H1 (cell line): ENCODE measurements at regions not wholly inside any gene's neighbourhood (a gene's known extent, or its start where the extent isn't known, plus 50 kb on each side); places are given as distances from the start of the nearest gene placed in this dataset.

Experiments
- CTCF ChIA-PET: fragments of 300-600 bp; sonication (Branson Sonifier 250); formaldehyde crosslinking; loops from one replicate; lab custom pipeline; 2021; ENCODE audit not compliant: partially characterized antibody; lab: Charles Lee
- POLR2A ChIA-PET: fragments of 300-600 bp; sonication (Branson Sonifier 250); formaldehyde crosslinking; loops from one replicate; lab custom pipeline; 2021; ENCODE audit warnings: inconsistent platforms; ENCODE audit not compliant: partially characterized antibody; lab: Charles Lee
- DNase-seq, 2 experiments: peaks; one replicate each; pipeline versions ENCODE4 v3.0.0 to v3.0.0-alpha.2; 2010 to 2022; ENCODE audit warnings: low spot score in 2 of 2, low read depth in 1 of 2, mixed read lengths in 1 of 2
- FAIRE-seq: peaks from 2 replicates; lab custom pipeline; 2011; peaks lifted over from hg19 to GRCh38; lab: Jason Lieb, UNC
- H2AFZ ChIP-seq: 2 replicates; pipeline ENCODE4 v1.8.1; 2012; ENCODE audit warnings: low read length, inconsistent platforms
- H2AK5ac ChIP-seq: 2 replicates; pipeline ENCODE4 v1.6.1; 2013; ENCODE audit warnings: low read depth, low read length
- H2BK120ac ChIP-seq: replicated peaks from 2 replicates; pipeline ENCODE3; 2013; ENCODE audit warnings: low read depth, low read length, inconsistent platforms
- H2BK12ac ChIP-seq: 2 replicates; pipeline ENCODE4 v1.6.1; 2013; ENCODE audit warnings: low read depth, low read length
- H2BK15ac ChIP-seq: 2 replicates; pipeline ENCODE4 v1.6.1; 2013; ENCODE audit warnings: low read length
- H2BK20ac ChIP-seq: 2 replicates; pipeline ENCODE4 v1.6.1; 2013; ENCODE audit warnings: low read length
- H2BK5ac ChIP-seq: 2 replicates; pipeline ENCODE4 v1.6.1; 2013; ENCODE audit warnings: low read depth, low read length
- H3K14ac ChIP-seq: 2 replicates; pipeline ENCODE4 v1.6.1; 2013; ENCODE audit warnings: inconsistent platforms; ENCODE audit not compliant: insufficient read length
- H3K18ac ChIP-seq: 2 replicates; pipeline ENCODE4 v1.6.1; 2013; ENCODE audit warnings: low read length; ENCODE audit errors: extremely low read depth
- H3K23ac ChIP-seq: 2 replicates; pipeline ENCODE4 v1.6.1; 2013; ENCODE audit warnings: inconsistent platforms; ENCODE audit not compliant: insufficient read length
- H3K23me2 ChIP-seq: 2 replicates; pipeline ENCODE4 v1.6.1; 2013; ENCODE audit warnings: low read depth, low read length
- H3K27ac ChIP-seq: 2 replicates; pipeline ENCODE4 v1.6.1; 2011; ENCODE audit warnings: low read depth, low read length, inconsistent platforms
- H3K27me3 ChIP-seq, 4 experiments: replicated peaks in 1 of 4; 1 replicate in 1 of 4; 2 replicates in 3 of 4; pipeline versions ENCODE4 v1.6.1 to v1.8.1; 2011 to 2013; ENCODE audit warnings: low read length in 3 of 4, mild to moderate bottlenecking in 3 of 4, inconsistent platforms in 2 of 4, mixed read lengths in 2 of 4, moderate library complexity in 1 of 4; ENCODE audit not compliant: control insufficient read depth in 3 of 4, insufficient read depth in 3 of 4; ENCODE audit errors: extremely low read depth in 1 of 4
- H3K36me3 ChIP-seq, 4 experiments: 2 replicates each; pipeline versions ENCODE4 v1.6.1 to v1.8.1; 2011 to 2013; ENCODE audit warnings: mild to moderate bottlenecking in 4 of 4, low read length in 3 of 4, moderate library complexity in 2 of 4, control low read depth in 1 of 4, inconsistent platforms in 1 of 4; ENCODE audit not compliant: insufficient read depth in 4 of 4, control insufficient read depth in 2 of 4
- H3K4ac ChIP-seq: replicated peaks from 2 replicates; pipeline ENCODE3; 2013; ENCODE audit warnings: low read length, low read depth, mixed read lengths, inconsistent platforms; ENCODE audit not compliant: insufficient read length
- H3K4me1 ChIP-seq, 4 experiments: replicated peaks in 1 of 4; 1 replicate in 1 of 4; 2 replicates in 3 of 4; pipeline versions ENCODE4 v1.6.1 to v1.8.1; 2011 to 2013; ENCODE audit warnings: low read length in 3 of 4, inconsistent platforms in 2 of 4, mixed read lengths in 1 of 4; ENCODE audit not compliant: insufficient read depth in 4 of 4, control insufficient read depth in 3 of 4
- H3K4me2 ChIP-seq, 2 experiments: 2 replicates each; pipeline versions ENCODE4 v1.6.1 to v1.8.1; 2011 to 2013; ENCODE audit warnings: low read depth in 2 of 2, low read length in 2 of 2, control low read depth in 1 of 2, inconsistent platforms in 1 of 2, mild to moderate bottlenecking in 1 of 2; ENCODE audit not compliant: insufficient read depth in 1 of 2
- H3K4me3 ChIP-seq, 4 experiments: fragments of 200-600, 300-600 bp in 1 of 4; sonication (generic), shearing (Covaris generic), sonication (Bioruptor Twin) in 1 of 4; 2 replicates each; pipeline versions ENCODE4 v1.5.1 to v1.8.1; 2011 to 2016; ENCODE audit warnings: low read length in 4 of 4, low read depth in 3 of 4, control low read depth in 2 of 4, inconsistent platforms in 2 of 4, mild to moderate bottlenecking in 2 of 4, mixed read lengths in 1 of 4, moderate library complexity in 1 of 4; ENCODE audit not compliant: insufficient read depth in 2 of 4; ENCODE audit errors: extremely low read depth in 1 of 4
- H3K56ac ChIP-seq: replicated peaks from 2 replicates; pipeline ENCODE3; 2013; ENCODE audit warnings: low read depth, mild to moderate bottlenecking, mixed read lengths, low read length, inconsistent platforms; ENCODE audit not compliant: insufficient read length
- H3K79me1 ChIP-seq: 2 replicates; pipeline ENCODE4 v1.6.1; 2013; ENCODE audit warnings: low read depth, low read length, control low read depth
- H3K79me2 ChIP-seq, 2 experiments: 2 replicates each; pipeline versions ENCODE4 v1.6.1 to v1.8.1; 2012 to 2013; ENCODE audit warnings: low read length in 2 of 2, mild to moderate bottlenecking in 2 of 2, inconsistent platforms in 1 of 2; ENCODE audit not compliant: insufficient read depth in 2 of 2, control insufficient read depth in 1 of 2
- H3K9ac ChIP-seq, 4 experiments: replicated peaks in 1 of 4; 1 replicate in 1 of 4; 2 replicates in 3 of 4; pipeline versions ENCODE4 v1.6.1 to v1.8.1; 2011 to 2013; ENCODE audit warnings: low read depth in 3 of 4, low read length in 3 of 4, control low read depth in 2 of 4, mild to moderate bottlenecking in 2 of 4, moderate library complexity in 2 of 4, inconsistent platforms in 1 of 4; ENCODE audit errors: extremely low read depth in 1 of 4
- H3K9me3 ChIP-seq, 2 experiments: 2 replicates each; pipeline versions ENCODE4 v1.6.1 to v1.8.1; 2012 to 2013; ENCODE audit warnings: mild to moderate bottlenecking in 2 of 2, moderate library complexity in 2 of 2, control low read depth in 1 of 2, inconsistent platforms in 1 of 2, low read depth in 1 of 2, low read length in 1 of 2, mixed read lengths in 1 of 2; ENCODE audit not compliant: insufficient read depth in 2 of 2
- H4K20me1 ChIP-seq, 2 experiments: replicated peaks in 1 of 2; 2 replicates each; pipeline versions ENCODE3 to v1.8.1; 2011 to 2013; ENCODE audit warnings: inconsistent platforms in 2 of 2, low read length in 2 of 2, mild to moderate bottlenecking in 1 of 2; ENCODE audit not compliant: insufficient read depth in 2 of 2, control insufficient read depth in 1 of 2
- H4K5ac ChIP-seq: 2 replicates; pipeline ENCODE4 v1.6.1; 2013; ENCODE audit warnings: low read length, low read depth, mixed read lengths, inconsistent platforms; ENCODE audit not compliant: insufficient read length
- H4K8ac ChIP-seq: 2 replicates; pipeline ENCODE4 v1.8.0; 2013; ENCODE audit warnings: mild to moderate bottlenecking, moderate library complexity, low read length, inconsistent platforms; ENCODE audit not compliant: insufficient read depth; ENCODE audit errors: extremely low read depth
- H4K91ac ChIP-seq: replicated peaks from 2 replicates; pipeline ENCODE3; 2013; ENCODE audit warnings: low read length, mixed read lengths, inconsistent platforms; ENCODE audit not compliant: insufficient read length
- CBX8 ChIP-seq: fragments of 300-800, 300-1000 bp; sonication (generic); IDR thresholded peaks from 2 replicates; pipeline ENCODE4 v1.7.1; 2016; ENCODE audit warnings: low read depth, low read length, borderline replicate concordance
- CTBP2 ChIP-seq: IDR thresholded peaks from 2 replicates; pipeline ENCODE4 v1.7.0; 2011; ENCODE audit warnings: borderline replicate concordance, mild to moderate bottlenecking, moderate library complexity, mixed read lengths, low read length; ENCODE audit not compliant: insufficient read depth, insufficient read length
- NRF1 ChIP-seq: IDR thresholded peaks from 2 replicates; pipeline ENCODE4 v1.6.1; 2011; ENCODE audit warnings: mild to moderate bottlenecking, low read depth, low read length, improper control_type of control experiment
- PHF8 ChIP-seq: fragments of 200-600 bp; sonication (generic); conservative IDR thresholded peaks from 2 replicates; pipeline ENCODE4 v1.7.1; 2012; ENCODE audit warnings: low read depth, mild to moderate bottlenecking, inconsistent platforms, low read length, moderate library complexity
- WGBS, 2 experiments: shearing (Covaris generic) in 1 of 2; methylation state at CpG; one replicate each; pipeline versions ENCODE4 v1.1.6 to v1.1.7; 2013 to 2015; ENCODE audit warnings: low lambda C conversion rate in 2 of 2, mixed read lengths in 2 of 2, inconsistent platforms in 1 of 2, low coverage in 1 of 2, missing lambda C conversion rate in 1 of 2; ENCODE audit not compliant: insufficient replicate concordance in 2 of 2, insufficient coverage in 1 of 2, insufficient read length in 1 of 2; ENCODE audit errors: extremely low coverage in 1 of 2, missing lambda C conversion rate in 1 of 2; 5-methylcytosine and 5-hydroxymethylcytosine counted together

DNA sequence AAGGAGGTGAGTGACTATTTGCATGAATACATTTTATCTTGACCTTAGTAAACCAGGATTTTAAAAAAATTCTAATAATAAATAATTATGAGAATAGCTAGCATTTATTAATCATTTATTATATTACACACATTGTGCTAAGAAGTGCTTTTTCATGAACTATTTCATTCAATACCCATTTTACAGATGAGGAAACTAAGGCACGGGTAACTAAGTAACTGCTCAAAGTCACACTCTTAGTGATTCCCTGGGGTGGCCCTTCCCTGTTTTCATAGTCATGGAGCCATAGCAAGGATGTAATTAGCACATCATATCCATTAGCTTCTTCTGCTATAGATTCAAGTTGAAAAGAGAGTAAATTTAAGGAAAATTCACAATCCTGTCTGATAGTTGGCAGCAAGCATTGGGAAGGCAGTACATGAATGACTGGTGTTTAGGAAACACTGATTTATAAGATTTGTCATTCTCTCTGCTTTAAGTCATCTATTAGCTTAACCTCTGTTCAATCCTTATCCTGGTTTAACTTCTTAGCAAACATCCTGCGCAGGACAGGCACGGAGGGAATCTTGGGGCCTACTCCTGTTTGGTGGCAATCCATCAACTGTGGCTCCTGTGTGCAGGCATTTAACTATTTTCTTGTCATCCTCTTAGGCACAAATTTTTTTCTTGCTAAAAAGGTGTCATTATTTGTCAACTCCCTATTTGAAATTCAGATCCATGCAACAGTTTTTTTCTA is 68.3 kb downstream of the RIN2 start:
- Histone ChIP-seq H3K27me3 (no peaks in the 10 kb centered on the region), H3K79me1 (no peaks in the 10 kb centered on the region), H3K56ac (no peak overlapping the region), H3K4me1 (peaks cover 0 to 3% (median 0%) of the 10 kb centered on the region in 4 experiments; a peak in 1 of 7 replicates), H3K23ac (no peak overlapping the region), H3K14ac (no peak overlapping the region), H2BK20ac (no peak overlapping the region), H3K9me3 (no peaks in the 10 kb centered on the region), H4K8ac (no peak overlapping the region), H4K5ac (no peak overlapping the region), H3K4me3 (no peak overlapping the region), H2AK5ac (no peak overlapping the region), H3K23me2 (no peaks in the 10 kb centered on the region), H2BK120ac (no peak overlapping the region), H3K18ac (no peak overlapping the region), H3K4me2 (no peak overlapping the region), H3K27ac (no peak overlapping the region), H2BK12ac (no peak overlapping the region), H2AFZ (no peak overlapping the region), H3K9ac (no peak overlapping the region), H2BK15ac (no peak overlapping the region), H4K91ac (no peak overlapping the region), H3K79me2 (no peaks in the 10 kb centered on the region), H2BK5ac (no peak overlapping the region), H3K4ac (no peak overlapping the region), H4K20me1 (no peaks in the 10 kb centered on the region), H3K36me3 (no peaks in the 10 kb centered on the region)
- WGBS, 2 experiments: 88% methylated on average over 3 of the region's 3 CpGs; no CpG with 5 or more reads in 1 of the 2 experiments
- POLR2A ChIA-PET: no interaction called here
- no peak for DNase-seq
- no peak for FAIRE-seq
- TF ChIP-seq CTBP2 (no peak), CBX8 (no peak), NRF1 (no peak), PHF8 (no peak)
- CTCF ChIA-PET: no interaction called here
